HCT116 (cell line): ENCODE measurements at regions not wholly inside any gene's neighbourhood (a gene's known extent, or its start where the extent isn't known, plus 50 kb on each side); places are given as distances from the start of the nearest gene placed in this dataset.
A peak's percentile ranks its signal among the peaks of the same experiment; 100 is the strongest.

Experiments used
- CTCF ChIP-seq, 3 experiments: fragments of 200-600 bp in 1 of 3; sonication (generic) in 1 of 3; IDR thresholded peaks in 2 of 3; conservative IDR thresholded peaks in 1 of 3; 2 replicates each; pipeline ENCODE4 v1.5.1; 2012 to 2017; ENCODE audit warnings: low read depth in 2 of 3, low read length in 2 of 3, antibody characterized with exemption in 1 of 3, borderline replicate concordance in 1 of 3, control low read depth in 1 of 3, mild to moderate bottlenecking in 1 of 3, mixed read lengths in 1 of 3, mixed run types in 1 of 3, moderate library complexity in 1 of 3; ENCODE audit not compliant: insufficient read depth in 1 of 3
- ELF1 ChIP-seq: IDR thresholded peaks from 2 replicates; pipeline ENCODE4 v1.6.1; 2012; ENCODE audit warnings: low read depth, borderline replicate concordance
- JUND ChIP-seq: IDR thresholded peaks from 2 replicates; pipeline ENCODE4 v1.6.1; 2012
- POLR2A ChIP-seq: IDR thresholded peaks from 2 replicates; pipeline ENCODE4 v1.7.0; 2011; ENCODE audit warnings: borderline replicate concordance; ENCODE audit not compliant: insufficient read depth, insufficient read length; ENCODE audit errors: extremely low read depth
- POLR2AphosphoS5 ChIP-seq: IDR thresholded peaks from 2 replicates; pipeline ENCODE4 v1.6.1; 2011; ENCODE audit warnings: mild to moderate bottlenecking, low read depth, low read length, moderate library complexity
- SRF ChIP-seq: IDR thresholded peaks from 2 replicates; pipeline ENCODE4 v1.6.1; 2012; ENCODE audit warnings: low read depth
- YY1 ChIP-seq: IDR thresholded peaks from 2 replicates; pipeline ENCODE4 v1.6.1; 2011; ENCODE audit warnings: low read length, low read depth, moderate library complexity, mild to moderate bottlenecking; ENCODE audit not compliant: insufficient replicate concordance; ENCODE audit errors: extremely low read depth

- no peak; the same call in none of the 2 replicates for TF ChIP-seq SRF
- TF ChIP-seq JUND, result 0 out of 2 replicates have a peak, but pooled peaks have one; percentile 22
- no peak for TF ChIP-seq POLR2A
- TF ChIP-seq YY1, result no peak
- no peak for TF ChIP-seq POLR2AphosphoS5
- peak; percentile 67 to 88 (median 75) for TF ChIP-seq CTCF (IDR thresholded peaks at IDR 0.05 in 2 of 3, conservative IDR thresholded peaks at IDR 0.05 in 1 of 3; ENCODE audit: borderline replicate concordance in 1 of 3, insufficient read depth in 1 of 3, low read depth in 2 of 3, low read length in 2 of 3)
- TF ChIP-seq ELF1, result no peak
Observed at GRCh38 chr1:199684686-199685273, 342.7 kb upstream of the NR5A2 start.
